ENCODE measurements at regions not wholly inside any gene's neighbourhood (a gene's known extent, or its start where the extent isn't known, plus 50 kb on each side); places are given as distances from the start of the nearest gene placed in this dataset.
A peak's percentile ranks its signal among the peaks of the same experiment; 100 is the strongest.

DNA sequence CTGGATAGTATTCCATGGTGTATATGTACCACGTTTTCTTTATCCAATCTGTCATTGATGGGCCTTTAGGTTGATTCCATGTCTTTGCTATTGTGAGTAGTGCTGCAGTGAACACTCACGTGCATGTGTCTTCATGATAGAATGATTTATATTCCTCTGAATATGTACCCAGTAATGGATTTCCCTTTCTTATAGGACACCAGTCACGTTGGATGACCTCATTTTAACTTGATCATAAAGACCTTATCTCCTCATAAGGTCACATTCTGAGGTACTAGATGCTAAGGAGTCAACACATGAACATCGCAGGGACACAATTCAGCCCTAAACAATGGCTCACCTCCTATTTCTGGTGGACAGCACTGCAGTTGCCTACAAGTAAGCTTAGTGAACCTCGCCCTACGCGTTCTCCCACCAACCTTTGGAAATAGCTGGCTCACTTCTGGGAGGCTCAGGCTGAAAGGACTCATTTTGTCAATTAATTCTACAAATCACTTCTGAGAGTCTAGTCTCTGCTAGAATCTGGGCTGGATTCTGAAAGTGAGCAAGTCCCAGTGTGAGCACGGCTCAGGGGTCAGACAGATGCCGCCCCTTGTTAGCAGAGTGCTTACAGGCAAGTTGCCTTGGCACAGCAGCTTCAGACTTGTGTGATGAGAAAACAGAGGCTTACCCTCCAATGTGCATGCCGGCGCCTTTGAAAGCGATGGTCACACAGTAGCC, 183.8 kb upstream of the GSC start:
- no peak for DNase-seq

DNA sequence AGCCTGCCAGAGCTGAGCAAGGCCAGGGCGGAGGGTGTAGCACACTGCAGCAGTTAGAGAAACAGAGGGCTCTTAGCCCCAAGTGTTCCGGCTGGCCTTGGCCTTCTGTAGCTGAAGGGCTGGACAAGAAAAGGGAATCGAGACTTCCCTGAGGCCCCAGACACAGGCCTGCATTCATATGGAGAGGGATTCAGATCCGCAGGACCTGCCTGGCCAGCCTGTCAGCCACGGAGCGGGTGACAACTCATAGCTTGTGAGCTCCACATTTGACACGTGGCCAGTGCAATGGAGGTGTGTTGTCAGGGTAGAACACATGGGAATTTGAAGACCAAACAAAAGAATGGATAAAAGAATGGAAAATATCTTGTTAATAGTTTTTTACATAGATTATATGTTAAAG, 182.2 kb upstream of the GSC start:
- no peak for DNase-seq

DNA sequence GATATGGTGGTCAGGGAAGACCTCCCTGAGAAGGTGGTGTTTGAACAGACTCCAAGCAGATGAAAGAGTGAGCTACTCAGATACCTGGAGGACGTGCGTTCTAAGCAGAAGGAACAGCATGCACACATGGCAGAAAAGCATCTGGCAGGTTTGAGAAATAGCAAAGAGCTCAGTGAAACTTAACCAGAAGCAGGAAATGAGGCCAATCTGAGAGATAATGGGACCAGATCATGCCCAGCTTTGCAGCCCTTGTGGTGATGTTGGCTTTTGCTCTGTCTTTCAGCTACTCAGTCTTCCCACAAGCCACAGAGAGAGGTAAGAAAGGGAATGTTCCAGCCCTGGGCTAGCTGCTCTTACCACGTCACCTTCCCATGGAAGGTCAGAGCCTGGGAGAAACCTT, 176.3 kb upstream of the GSC start:
- DNase-seq: no peak

GRCh38 chr14:94945615-94946014, 175.7 kb upstream of the GSC start:
- no peak for DNase-seq

DNA sequence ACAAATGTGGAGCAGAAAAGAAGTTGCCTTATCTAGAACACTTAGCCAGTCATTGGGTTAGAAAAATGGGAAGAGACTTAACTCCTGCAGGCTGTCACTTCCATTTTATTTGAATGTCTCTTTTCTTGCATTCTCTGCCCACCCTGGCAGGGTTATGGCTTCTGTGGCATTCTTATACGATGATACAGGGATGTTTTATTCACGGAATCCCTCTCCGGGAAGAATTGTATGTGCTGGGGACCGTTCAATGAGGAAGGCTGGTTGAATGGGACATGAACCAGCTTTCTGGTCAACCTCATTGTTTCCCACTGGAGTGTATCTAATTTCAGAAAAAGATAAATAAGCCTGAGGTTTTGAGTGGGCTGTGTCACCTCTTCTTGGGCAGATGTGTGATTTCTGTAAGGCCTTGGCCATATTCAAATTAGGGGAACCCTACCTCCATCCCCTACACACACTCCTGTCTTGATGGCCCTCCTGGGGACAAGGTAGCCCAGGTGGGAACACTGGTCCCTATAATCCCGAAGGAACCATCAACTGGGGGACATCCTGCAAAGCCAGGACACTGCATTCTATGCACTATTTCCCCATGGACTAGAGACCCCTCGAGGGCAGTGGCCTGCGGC, 174.8 kb upstream of the GSC start:
- DNase-seq: no peak

DNA sequence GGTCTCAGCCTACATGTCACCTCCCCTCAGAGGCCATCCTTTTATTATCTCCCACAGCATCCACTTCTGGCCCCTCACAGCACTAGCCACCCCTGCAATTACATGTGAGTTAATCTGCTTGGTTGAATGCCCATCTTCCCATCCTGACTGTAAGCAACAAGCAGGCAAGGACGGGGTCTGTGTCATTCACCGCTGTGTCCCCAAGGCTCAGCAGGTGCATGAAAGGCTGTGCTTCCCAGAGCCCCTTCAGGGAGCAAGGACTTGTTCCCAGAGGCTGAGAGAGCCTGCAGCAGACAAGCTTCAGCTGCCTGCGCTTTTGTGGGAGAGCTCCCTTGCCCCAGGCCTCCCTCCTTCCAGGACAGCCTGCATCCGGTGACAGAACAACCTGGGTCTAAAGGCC, 172.7 kb upstream of the GSC start:
- no peak for DNase-seq

GRCh38 chr14:94941311-94941710, 171.4 kb upstream of the GSC start:
- DNase-seq: no peak

- no peak for DNase-seq
These were observed 170.5 kb upstream of the GSC start for GRCh38 chr14:94940263-94940993.

DNA sequence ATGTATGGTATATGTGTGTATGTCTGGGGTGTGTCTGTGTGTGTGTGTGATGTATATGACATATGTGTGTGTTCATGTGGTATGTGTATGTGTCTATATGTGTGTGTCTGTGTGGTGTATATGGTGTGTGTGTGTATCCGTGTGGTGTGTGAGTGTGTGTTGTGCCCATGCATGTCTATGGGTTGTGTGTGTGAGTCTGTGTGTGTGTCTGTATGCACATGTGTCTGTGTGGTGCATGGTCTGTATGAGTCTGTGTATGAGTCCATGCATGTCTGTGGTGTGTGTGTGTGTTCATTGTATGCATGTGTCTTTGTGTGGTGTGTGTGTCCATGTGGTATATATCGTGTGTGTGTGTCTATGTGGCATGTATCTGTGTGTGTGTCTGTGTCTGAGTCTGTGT, 168.1 kb upstream of the GSC start:
- DNase-seq: no peak

GRCh38 chr14:94936901-94937685, 167.2 kb upstream of the GSC start:
- DNase-seq: no peak

GRCh38 chr14:94936401-94936892, 166.5 kb upstream of the GSC start:
- DNase-seq: peak; percentile 36

GRCh38 chr14:94935706-94936300, 165.9 kb upstream of the GSC start:
- DNase-seq: no peak

DNA sequence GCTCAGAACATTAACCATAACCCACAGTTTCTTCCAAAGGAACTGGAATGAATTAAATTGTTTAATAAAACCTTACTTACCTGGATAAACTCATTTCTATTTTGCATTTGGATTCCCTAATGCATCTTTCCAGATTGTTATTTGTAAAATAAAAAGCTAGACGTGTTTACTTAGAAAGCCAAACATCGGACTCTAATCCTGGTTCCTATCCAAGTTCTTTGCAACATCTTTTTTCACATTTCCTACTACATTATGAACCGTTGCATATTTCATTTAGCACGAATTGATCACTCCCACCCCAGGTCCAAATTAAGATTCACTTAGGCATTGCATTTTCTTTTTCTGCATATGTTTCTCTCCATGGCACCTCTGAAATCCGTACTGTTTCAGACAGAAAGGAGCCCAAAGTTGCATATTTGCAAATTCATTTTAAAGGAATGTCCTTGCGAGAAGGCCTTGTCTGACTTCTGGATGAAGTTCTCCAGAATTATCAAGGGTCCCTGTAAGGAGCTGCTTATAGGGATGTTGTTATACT, 164.4 kb upstream of the GSC start:
- DNase-seq: no peak

- no peak for DNase-seq
These were observed 163.6 kb upstream of the GSC start for GRCh38 chr14:94933486-94933885.

- no peak for DNase-seq
These were observed 162.7 kb upstream of the GSC start for GRCh38 chr14:94932589-94932988.

DNA sequence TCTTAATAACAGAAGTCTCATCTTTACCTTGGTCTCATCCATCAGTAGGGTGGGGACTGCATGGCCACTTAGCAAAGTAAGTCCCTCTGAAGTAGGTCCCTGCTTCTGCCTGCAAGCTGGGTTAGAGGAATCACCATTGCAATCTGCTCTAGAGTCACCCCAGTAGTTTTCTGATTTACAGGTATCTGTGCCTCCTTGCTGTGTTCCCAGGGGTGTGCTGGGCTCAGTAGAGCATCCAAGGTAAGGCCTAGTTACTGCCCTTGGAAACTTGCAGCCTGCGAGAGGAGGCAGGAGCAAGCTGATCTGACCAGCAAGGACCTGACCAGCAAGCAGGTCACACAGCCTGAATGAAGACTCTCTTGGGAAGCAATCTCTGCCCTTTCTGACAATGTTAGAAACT, 160.8 kb upstream of the GSC start:
- no peak for DNase-seq

DNA sequence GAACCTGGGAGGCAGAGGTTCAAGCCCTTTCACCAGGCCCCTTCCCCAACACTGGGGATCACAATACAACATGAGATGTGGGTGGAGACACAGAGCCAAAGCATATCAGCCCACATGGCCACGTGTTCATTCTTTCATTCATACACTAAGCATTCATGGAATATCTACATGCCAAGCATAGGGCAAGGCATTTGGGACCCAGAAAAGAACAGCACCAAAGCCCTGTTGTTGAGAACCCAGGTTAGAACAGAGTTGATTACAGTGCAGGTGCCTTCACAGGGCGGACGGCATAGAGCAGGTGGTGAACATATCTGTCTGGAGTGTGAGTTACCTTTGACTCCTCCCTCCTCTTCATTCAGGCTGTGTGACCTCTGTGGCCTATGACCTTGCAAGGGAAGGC, 159.4 kb upstream of the GSC start:
- DNase-seq: no peak

DNA sequence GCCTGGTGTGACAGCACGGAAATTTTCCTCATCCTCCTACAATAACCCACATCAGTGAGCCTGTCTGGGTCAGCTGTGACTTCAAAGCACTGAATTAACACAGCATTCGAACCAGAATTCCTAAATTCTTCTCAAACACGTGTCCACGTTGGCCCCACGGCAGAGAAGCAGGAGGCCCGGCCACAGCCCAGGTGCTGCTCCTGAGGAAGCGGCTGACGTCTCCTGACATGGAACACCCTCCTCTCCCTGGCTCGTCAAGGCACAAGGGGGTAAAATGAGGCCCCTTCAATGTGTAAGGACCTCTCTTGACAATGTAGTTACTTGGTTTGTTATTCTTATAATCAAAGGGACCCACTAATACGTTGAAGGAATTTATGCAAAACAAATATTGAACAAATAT, 156.3 kb upstream of the GSC start:
- DNase-seq: no peak

GRCh38 chr14:94925416-94926173, 155.7 kb upstream of the GSC start:
- no peak for DNase-seq

DNA sequence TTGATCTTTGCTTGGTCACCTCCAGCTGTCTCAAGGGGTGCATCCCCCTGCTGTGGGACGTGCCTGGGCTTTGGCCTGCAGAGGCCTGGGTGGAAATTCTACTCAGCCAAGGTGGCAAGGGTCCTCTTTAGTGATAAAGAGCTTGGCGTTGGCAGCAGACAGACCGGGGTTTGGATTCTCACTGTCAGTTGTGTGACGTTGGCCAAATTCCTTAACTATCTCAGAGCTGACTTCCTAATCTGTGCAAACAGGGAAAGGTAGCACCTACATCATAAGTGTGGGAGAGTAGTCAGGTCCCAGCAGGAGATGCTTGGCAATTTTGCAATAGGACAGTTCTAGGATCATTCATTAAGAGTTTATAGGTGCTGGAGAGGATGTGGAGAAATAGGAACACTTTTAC, 154.3 kb upstream of the GSC start:
- DNase-seq: no peak

DNA sequence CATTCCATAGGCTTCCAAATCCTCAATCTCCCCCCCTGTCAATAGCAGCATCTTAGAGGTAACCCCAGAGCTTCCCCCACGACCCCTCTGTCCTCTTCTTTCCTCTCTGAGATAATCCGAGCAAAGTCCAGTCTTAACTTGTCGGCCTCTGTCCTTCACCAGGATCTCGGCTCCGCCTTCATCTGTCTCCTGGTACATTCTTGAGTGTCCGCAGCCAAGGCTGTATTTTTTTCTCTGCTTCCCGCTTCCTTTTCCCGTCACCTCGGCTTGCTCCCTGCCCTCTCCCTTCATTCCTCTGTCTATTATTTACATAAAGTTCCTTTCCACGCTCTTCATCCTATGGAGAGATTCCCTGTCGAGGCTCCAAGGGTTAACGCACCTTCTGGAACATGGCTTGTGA, 153.9 kb upstream of the GSC start:
- no peak for DNase-seq
